ENCODE measurements at regions not wholly inside any gene's neighbourhood (a gene's known extent, or its start where the extent isn't known, plus 50 kb on each side); places are given as distances from the start of the nearest gene placed in this dataset.

DNA sequence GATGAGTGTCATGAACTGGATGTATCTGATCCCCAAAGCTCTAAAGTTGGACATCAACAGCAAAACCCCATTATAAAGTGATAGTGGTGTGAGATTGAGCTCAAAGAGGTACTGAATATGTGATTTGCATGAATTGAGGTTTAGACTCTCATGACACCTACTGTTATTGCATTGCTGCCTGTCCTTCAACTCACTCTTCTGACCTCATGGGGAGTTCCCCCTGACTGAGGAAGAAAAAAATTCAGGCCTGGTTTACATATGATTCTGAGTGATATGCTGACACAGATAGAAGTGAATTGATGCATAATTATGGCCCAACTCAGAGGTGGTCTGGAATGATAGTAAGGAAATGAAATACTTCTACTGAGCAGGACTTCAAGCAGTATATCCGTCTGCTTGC lies 76.2 kb upstream of the CHD1 start:
- DNase-seq (ENCODE audit: low spot score), result no peak

DNA sequence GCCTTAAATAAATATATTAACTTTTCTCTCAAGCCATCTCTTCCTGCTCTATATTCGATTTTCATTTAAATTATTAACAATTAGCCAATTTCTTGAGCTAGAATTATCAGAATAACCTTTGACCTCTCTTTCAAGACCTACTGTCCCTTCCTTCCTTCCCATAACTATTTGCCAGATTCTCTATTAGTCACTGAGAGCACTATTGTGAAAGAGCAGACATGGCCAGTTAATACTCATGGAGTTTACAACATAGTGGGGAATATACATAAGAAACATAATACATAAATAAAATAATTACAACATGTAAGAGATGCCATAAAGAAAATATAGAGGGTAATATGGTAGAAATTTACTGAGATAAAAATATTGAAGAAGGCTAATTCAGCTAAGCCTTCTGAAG lies 72.1 kb upstream of the CHD1 start:
- DNase-seq (ENCODE audit: low spot score), result no peak

- no peak for DNase-seq (ENCODE audit: low spot score)
Measured at GRCh38 chr5:99000221-99000620, 71.4 kb upstream of the CHD1 start.

DNA sequence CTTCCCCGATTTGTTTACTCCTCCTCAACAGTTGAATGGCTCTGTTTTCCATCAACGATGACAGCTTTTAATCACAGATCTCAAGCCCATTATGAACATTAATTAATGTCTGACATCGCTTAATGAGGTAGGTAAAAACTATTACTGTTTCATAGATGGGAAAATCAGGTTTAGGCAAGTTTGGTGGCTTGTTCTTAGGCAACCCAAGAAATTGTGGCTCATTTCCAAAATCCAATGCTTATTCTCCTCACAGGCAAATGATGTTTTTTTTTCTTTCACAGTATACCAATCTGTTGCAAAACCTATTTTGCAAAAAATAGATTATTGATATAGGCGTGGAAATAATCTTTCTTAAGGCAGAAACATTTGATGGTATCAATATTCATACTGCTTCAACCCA lies 70.8 kb upstream of the CHD1 start:
- DNase-seq (ENCODE audit: low spot score), result no peak

DNA sequence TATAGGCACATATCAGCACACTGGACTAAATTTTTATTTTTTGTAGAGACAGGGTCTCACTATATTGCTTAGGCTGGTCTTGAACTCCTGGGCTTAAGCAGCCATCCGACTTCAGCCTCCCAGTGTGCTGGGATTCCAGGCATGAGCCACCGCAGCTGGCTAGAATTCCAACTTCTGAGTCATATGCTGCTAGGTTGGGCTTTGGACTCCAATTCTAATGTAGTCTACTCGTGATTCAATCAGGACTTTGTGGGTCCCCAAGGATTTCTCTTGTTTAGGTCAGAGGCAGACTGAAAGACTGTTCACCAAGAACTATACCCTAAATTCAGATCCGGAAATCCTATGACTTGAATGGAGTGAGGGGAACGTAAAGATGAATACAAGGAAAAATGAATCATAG lies 68.2 kb upstream of the CHD1 start:
- DNase-seq (ENCODE audit: low spot score), result no peak

DNA sequence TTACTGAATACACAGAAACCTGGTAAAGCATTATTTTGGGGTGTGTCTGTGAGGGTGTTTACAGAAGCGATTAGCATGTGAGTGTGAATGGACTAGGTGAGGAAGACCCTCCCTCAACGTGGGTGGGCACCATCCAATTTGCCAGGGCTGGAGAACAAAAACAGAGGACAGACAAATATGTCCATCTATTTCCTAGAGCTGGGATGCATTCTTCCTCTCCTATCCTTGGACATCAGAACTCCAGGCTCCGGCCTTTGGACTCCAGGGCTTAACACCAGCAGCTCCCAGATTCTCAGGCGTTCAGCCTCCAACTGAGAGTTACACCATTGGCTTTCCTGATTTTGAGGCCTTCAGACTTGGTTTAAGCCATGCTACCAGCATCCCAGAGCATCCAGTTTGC lies 65.8 kb upstream of the CHD1 start:
- no peak for DNase-seq (ENCODE audit: low spot score)

- no peak for DNase-seq (ENCODE audit: low spot score)
Measured at GRCh38 chr5:98993512-98993911, 64.7 kb upstream of the CHD1 start.

DNA sequence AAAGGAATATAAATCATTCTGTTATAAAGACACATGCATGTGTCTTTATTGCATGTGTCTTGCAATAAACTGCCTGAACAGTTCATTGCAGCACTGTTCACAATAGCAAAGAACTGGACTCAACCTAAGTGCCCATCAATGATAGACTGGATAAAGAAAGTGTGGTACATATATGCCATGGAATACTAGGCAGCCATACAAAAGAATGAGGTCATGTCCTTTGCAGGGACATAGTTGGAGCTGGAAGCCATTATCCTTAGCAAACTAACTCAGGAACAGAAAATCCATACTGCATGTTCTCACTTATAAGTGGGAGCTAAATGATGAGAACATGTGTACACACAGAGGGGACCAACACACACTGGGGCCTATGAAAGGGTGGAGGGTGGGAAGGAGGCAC lies 63.7 kb upstream of the CHD1 start:
- no peak for DNase-seq (ENCODE audit: low spot score)

- DNase-seq (ENCODE audit: low spot score), result no peak
Measured at GRCh38 chr5:98989727-98990126, 60.9 kb upstream of the CHD1 start.

DNA sequence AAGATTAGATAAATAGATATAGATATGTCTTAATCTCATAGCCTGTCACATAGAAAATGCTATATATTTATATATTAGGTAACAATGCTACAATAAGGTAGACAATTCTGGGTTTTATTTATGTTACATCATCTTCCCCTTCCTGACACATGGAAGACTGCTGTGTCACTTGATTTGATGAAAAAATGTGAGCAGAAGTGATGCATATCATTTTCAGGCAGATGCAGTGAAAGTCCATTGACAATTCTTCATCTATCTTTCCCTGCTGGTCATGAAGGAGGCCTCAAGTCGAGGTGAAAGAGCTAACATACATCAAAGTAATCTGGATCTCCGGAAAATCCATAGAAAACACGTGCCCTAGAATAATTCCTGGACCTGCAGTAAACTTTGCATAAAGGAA lies 57.8 kb upstream of the CHD1 start:
- no peak for DNase-seq (ENCODE audit: low spot score)

GRCh38 chr5:98982880-98983279 lies 54.1 kb upstream of the CHD1 start:
- no peak for DNase-seq (ENCODE audit: low spot score)
